PC-9 (cell line): ENCODE measurements at regions not wholly inside any gene's neighbourhood (a gene's known extent, or its start where the extent isn't known, plus 50 kb on each side); places are given as distances from the start of the nearest gene placed in this dataset.

ENCODE experiments used
- BruUV-seq: library from RNA; stranded (reverse); fragments of 400-500 nt; replicated peaks from 2 replicates; lab custom pipeline; 2021; lab: Mats Ljungman, UMichigan
- CTCF ChIA-PET: fragments of 300-600 bp; sonication (Branson Sonifier 250); formaldehyde crosslinking; loops from one replicate; lab custom pipeline; 2022; ENCODE audit warnings: antibody characterized with exemption; lab: Charles Lee
- POLR2A ChIA-PET: fragments of 300-600 bp; sonication (Branson Sonifier 250); formaldehyde crosslinking; loops from one replicate; lab custom pipeline; 2022; ENCODE audit warnings: antibody characterized with exemption; ENCODE audit not compliant: unreplicated experiment; lab: Charles Lee
- DNase-seq, 2 experiments: peaks; one replicate each; pipeline versions ENCODE4 v3.0.0 to v3.0.0-alpha.2; 2015 to 2022; ENCODE audit warnings: mixed read lengths in 1 of 2
- H2AFZ ChIP-seq: fragments of 200-600 bp; sonication (generic); 2 replicates; pipeline ENCODE4 v1.8.1; 2017; ENCODE audit warnings: antibody characterized with exemption
- H3F3A ChIP-seq: fragments of 200-600 bp; sonication (generic); 2 replicates; pipeline ENCODE4 v1.8.1; 2017; ENCODE audit warnings: antibody characterized with exemption, mild to moderate bottlenecking, low read depth; ENCODE audit not compliant: insufficient read depth
- H3K27ac ChIP-seq: fragments of 200-600 bp; sonication (generic); 2 replicates; pipeline ENCODE4 v1.6.1; 2016; ENCODE audit warnings: mixed run types
- H3K27me3 ChIP-seq: fragments of 200-600 bp; sonication (generic); 2 replicates; pipeline ENCODE4 v1.6.1; 2016; ENCODE audit warnings: low read depth, mixed run types; ENCODE audit not compliant: insufficient read depth
- H3K36me3 ChIP-seq: fragments of 200-600 bp; sonication (generic); 2 replicates; pipeline ENCODE4 v1.6.1; 2016; ENCODE audit warnings: low read depth, mixed run types
- H3K4me1 ChIP-seq: fragments of 200-600 bp; sonication (generic); replicated peaks from 2 replicates; pipeline ENCODE4 v1.6.1; 2016; ENCODE audit warnings: mixed run types; ENCODE audit not compliant: insufficient read depth
- H3K4me2 ChIP-seq: fragments of 200-600 bp; sonication (generic); 2 replicates; pipeline ENCODE4 v1.6.1; 2017; ENCODE audit warnings: mixed run types
- H3K4me3 ChIP-seq: fragments of 200-600 bp; sonication (generic); 2 replicates; pipeline ENCODE4 v1.6.1; 2016; ENCODE audit warnings: mixed run types
- H3K79me2 ChIP-seq: fragments of 200-600 bp; sonication (generic); 2 replicates; pipeline ENCODE4 v1.6.1; 2017; ENCODE audit warnings: low read depth, mixed run types
- H3K9me2 ChIP-seq: fragments of 200-600 bp; sonication (generic); 2 replicates; pipeline ENCODE4 v1.8.1; 2017; ENCODE audit warnings: mild to moderate bottlenecking; ENCODE audit not compliant: insufficient read depth
- H3K9me3 ChIP-seq: fragments of 200-600 bp; sonication (generic); 2 replicates; pipeline ENCODE4 v1.8.1; 2016; ENCODE audit warnings: low read depth; ENCODE audit not compliant: insufficient read depth
- H4K20me1 ChIP-seq: fragments of 200-600 bp; sonication (generic); 2 replicates; pipeline ENCODE4 v1.8.1; 2017; ENCODE audit not compliant: insufficient read depth
- CTCF ChIP-seq: fragments of 200-600 bp; sonication (generic); conservative IDR thresholded peaks from 2 replicates; pipeline ENCODE4 v1.6.1; 2017; ENCODE audit warnings: mixed run types, antibody characterized with exemption, mild to moderate bottlenecking, moderate library complexity
- EZH2 ChIP-seq: fragments of 200-600 bp; sonication (generic); IDR thresholded peaks from 2 replicates; pipeline ENCODE4 v1.8.0; 2017; ENCODE audit warnings: antibody characterized with exemption, low read depth
- intact Hi-C: fragments of 100-400 bp; cut with micrococcal nuclease; formaldehyde crosslinking; loops from one replicate; pipeline ENCODE4 v1.10.0; 2022; ENCODE audit not compliant: unreplicated experiment

DNA sequence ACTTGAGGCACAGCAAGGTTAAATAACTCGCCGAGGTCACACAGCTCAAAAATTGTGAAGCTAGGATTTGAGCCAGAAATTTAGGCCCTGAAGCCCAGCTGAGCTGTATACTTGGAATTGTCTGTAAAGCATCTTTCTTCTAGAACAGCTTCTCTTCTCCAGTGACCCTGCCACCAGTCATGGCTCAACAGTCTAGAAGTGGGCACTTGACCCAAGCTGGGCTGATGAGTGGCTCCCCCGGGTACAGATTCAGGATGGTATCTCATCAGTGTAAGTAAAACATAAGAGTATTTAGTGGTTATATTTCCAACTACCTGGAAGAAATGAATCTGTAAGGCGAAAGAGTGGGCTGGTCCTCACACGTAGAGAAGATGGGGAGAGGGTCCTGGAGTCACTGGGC lies 243.9 kb upstream of the GPR26 start:
- intact Hi-C loops = no loop called here
- Histone ChIP-seq H3K36me3 (no peaks in the 10 kb centered on the region), H3K9me2 (no peaks in the 10 kb centered on the region), H3K27me3 (peaks cover 18% of the 10 kb centered on the region), H3K4me2 (no peak overlapping the region), H3K4me1 (no peaks in the 10 kb centered on the region), H4K20me1 (no peaks in the 10 kb centered on the region), H2AFZ (no peak overlapping the region), H3K9me3 (no peaks in the 10 kb centered on the region), H3F3A (no peaks in the 10 kb centered on the region), H3K79me2 (no peaks in the 10 kb centered on the region), H3K27ac (no peak overlapping the region), H3K4me3 (no peak overlapping the region)
- TF ChIP-seq EZH2 = no peak
- TF ChIP-seq CTCF = no peak
- POLR2A ChIA-PET = no interaction called here
- BruUV-seq = no TSS peak
- CTCF ChIA-PET = no interaction called here
- DNase-seq = no peak

DNA sequence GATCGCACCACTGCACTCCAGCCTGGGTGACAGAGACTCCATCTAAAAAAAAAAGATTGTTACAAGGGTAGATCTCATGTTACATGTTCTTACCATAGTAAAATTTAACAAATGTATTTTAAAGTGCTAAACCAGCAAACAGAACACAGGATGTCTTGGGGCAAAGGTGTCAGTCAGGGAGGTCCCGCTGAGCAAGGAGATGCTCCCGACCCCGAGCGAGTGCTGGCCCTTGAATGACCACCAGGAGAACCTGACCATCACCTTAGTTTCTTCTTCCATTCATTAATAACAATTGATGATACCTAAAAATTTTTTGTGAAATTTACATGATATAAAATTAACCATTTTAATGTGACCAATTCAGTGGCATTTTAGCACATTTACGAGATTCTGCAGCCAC lies 241.6 kb upstream of the GPR26 start:
- no peak for TF ChIP-seq EZH2
- no peak for TF ChIP-seq CTCF
- POLR2A ChIA-PET = no interaction called here
- no peaks in the 10 kb centered on the region for H3K79me2 ChIP-seq
- no peak overlapping the region for H3K4me3 ChIP-seq
- CTCF ChIA-PET = no interaction called here
- intact Hi-C loops = no loop called here
- H3K4me2 ChIP-seq = no peak overlapping the region
- no peak overlapping the region for H2AFZ ChIP-seq
- DNase-seq = no peak
- H3K27ac ChIP-seq = no peak overlapping the region
- no TSS peak for BruUV-seq
- H3K9me2 ChIP-seq = no peaks in the 10 kb centered on the region
- no peaks in the 10 kb centered on the region for H3F3A ChIP-seq
- H3K4me1 ChIP-seq = no peaks in the 10 kb centered on the region
- H3K36me3 ChIP-seq = no peaks in the 10 kb centered on the region
- H3K27me3 ChIP-seq = peaks cover 26% of the 10 kb centered on the region
- no peaks in the 10 kb centered on the region for H3K9me3 ChIP-seq
- H4K20me1 ChIP-seq = no peaks in the 10 kb centered on the region

GRCh38 chr10:123425680-123426079 lies 240.5 kb upstream of the GPR26 start:
- DNase-seq = no peak
- Histone ChIP-seq H3K79me2 (no peaks in the 10 kb centered on the region), H3K4me2 (no peak overlapping the region), H3K27ac (no peak overlapping the region), H3K9me3 (no peaks in the 10 kb centered on the region), H3K4me1 (no peaks in the 10 kb centered on the region), H3F3A (no peaks in the 10 kb centered on the region), H3K27me3 (peaks cover 35% of the 10 kb centered on the region), H3K36me3 (no peaks in the 10 kb centered on the region), H4K20me1 (no peaks in the 10 kb centered on the region), H2AFZ (no peak overlapping the region), H3K4me3 (no peak overlapping the region), H3K9me2 (no peaks in the 10 kb centered on the region)
- ChIA-PET CTCF (no interaction called here), POLR2A (no interaction called here)
- TF ChIP-seq CTCF (no peak), EZH2 (no peak)
- intact Hi-C loops = no loop called here
- BruUV-seq = no TSS peak
